SU-DHL-6 (cell line): ENCODE measurements at regions not wholly inside any gene's neighbourhood (a gene's known extent, or its start where the extent isn't known, plus 50 kb on each side); places are given as distances from the start of the nearest gene placed in this dataset.

Experiments used
- H2AFZ ChIP-seq: fragments of 200-600 bp; sonication (generic); 2 replicates; pipeline ENCODE4 v1.6.1; 2014; ENCODE audit warnings: low read depth, mild to moderate bottlenecking, moderate library complexity, mixed read lengths, antibody characterized with exemption, low read length; ENCODE audit not compliant: severe bottlenecking
- H3F3A ChIP-seq: fragments of 200-600 bp; shearing (Covaris generic); 2 replicates; pipeline ENCODE4 v1.6.0; 2016; ENCODE audit warnings: antibody characterized with exemption, mild to moderate bottlenecking; ENCODE audit not compliant: insufficient read depth
- H3K27ac ChIP-seq: fragments of 200-600 bp; sonication (generic); 2 replicates; pipeline ENCODE4 v1.5.1; 2016; ENCODE audit warnings: low read depth, mild to moderate bottlenecking, low read length, moderate library complexity, mixed read lengths
- H3K27me3 ChIP-seq: fragments of 200-600 bp; sonication (generic), shearing (Covaris generic); 2 replicates; pipeline ENCODE4 v1.6.0; 2014; ENCODE audit warnings: mild to moderate bottlenecking, low read length
- H3K36me3 ChIP-seq: fragments of 200-600 bp; sonication (generic); 2 replicates; pipeline ENCODE4 v1.6.1; 2014; ENCODE audit warnings: mild to moderate bottlenecking, low read length, mixed read lengths
- H3K4me2 ChIP-seq: fragments of 300-600, 200-600 bp; shearing (Covaris generic), sonication (generic); 2 replicates; pipeline ENCODE4 v1.6.0; 2014; ENCODE audit warnings: low read length, low read depth, mild to moderate bottlenecking; ENCODE audit not compliant: poor library complexity, severe bottlenecking
- H3K4me3 ChIP-seq: fragments of 200-600 bp; sonication (generic); 2 replicates; pipeline ENCODE4 v1.5.1; 2014; ENCODE audit warnings: antibody characterized with exemption, low read length, mild to moderate bottlenecking, mixed read lengths; ENCODE audit not compliant: insufficient read depth, poor library complexity, severe bottlenecking
- H3K79me2 ChIP-seq: fragments of 200-600 bp; sonication (generic); 2 replicates; pipeline ENCODE4 v1.6.1; 2014; ENCODE audit warnings: mild to moderate bottlenecking, low read length, moderate library complexity; ENCODE audit not compliant: insufficient read depth
- H3K9ac ChIP-seq: fragments of 200-600 bp; sonication (generic); 2 replicates; pipeline ENCODE4 v1.7.0; 2014; ENCODE audit warnings: mild to moderate bottlenecking, low read length
- H3K9me2 ChIP-seq: fragments of 200-600 bp; sonication (generic); replicated peaks from 2 replicates; pipeline ENCODE4 v1.6.1; 2014; ENCODE audit warnings: low read length; ENCODE audit not compliant: insufficient read depth
- H3K9me3 ChIP-seq: fragments of 200-600 bp; sonication (generic); 2 replicates; pipeline ENCODE4 v1.6.1; 2014; ENCODE audit warnings: low read length, mixed read lengths; ENCODE audit not compliant: insufficient read depth
- H4K20me1 ChIP-seq: fragments of 200-600 bp; sonication (generic); 2 replicates; pipeline ENCODE4 v1.6.1; 2014; ENCODE audit warnings: low read depth, mild to moderate bottlenecking, antibody characterized with exemption, low read length, moderate library complexity, mixed read lengths
- EZH2phosphoT487 ChIP-seq: fragments of 200-600 bp; sonication (generic), shearing (Covaris generic); conservative IDR thresholded peaks from 2 replicates; pipeline ENCODE4 v1.6.1; 2018; ENCODE audit warnings: mild to moderate bottlenecking, antibody characterized with exemption, low read length, moderate library complexity, mixed read lengths
- TF ChIP-seq, protein P1 (sequence below): fragments of 200-600 bp; sonication (generic); IDR thresholded peaks from one replicate; pipeline ENCODE4 v1.5.1; 2017; ENCODE audit warnings: antibody characterized with exemption, mild to moderate bottlenecking, low read length, moderate library complexity; ENCODE audit not compliant: insufficient read depth, poor library complexity, severe bottlenecking

DNA sequence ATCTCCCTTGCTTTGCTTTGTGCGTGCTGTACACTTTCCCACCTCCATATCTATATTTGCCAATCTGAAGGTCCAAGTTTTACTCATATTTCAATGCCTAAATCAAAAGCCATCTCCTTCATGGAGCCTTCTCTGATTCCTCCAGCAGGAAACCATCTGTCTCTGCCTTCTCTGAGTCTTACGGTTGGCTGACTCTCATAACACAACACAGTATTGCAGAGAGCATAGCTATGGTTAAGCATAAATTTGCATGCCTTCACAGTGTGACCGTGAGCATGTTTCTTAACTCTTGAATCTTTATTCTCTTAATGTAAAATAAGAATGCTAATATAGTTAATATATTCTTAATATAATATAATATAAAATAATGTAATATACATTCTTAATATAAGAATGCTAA is 136.8 kb upstream of the PPP2R2B start:
- Histone ChIP-seq H3K36me3 (no peaks in the 10 kb centered on the region), H3K4me2 (no peak overlapping the region), H3K27me3 (no peaks in the 10 kb centered on the region), H3K4me3 (no peak overlapping the region), H3F3A (no peaks in the 10 kb centered on the region), H3K27ac (no peak overlapping the region), H2AFZ (no peak overlapping the region), H3K9me3 (no peaks in the 10 kb centered on the region), H3K79me2 (no peaks in the 10 kb centered on the region), H3K9ac (no peak overlapping the region), H3K9me2 (no peaks in the 10 kb centered on the region), H4K20me1 (no peaks in the 10 kb centered on the region)
- no peak for TF ChIP-seq EZH2phosphoT487
- TF ChIP-seq, protein P1, sequence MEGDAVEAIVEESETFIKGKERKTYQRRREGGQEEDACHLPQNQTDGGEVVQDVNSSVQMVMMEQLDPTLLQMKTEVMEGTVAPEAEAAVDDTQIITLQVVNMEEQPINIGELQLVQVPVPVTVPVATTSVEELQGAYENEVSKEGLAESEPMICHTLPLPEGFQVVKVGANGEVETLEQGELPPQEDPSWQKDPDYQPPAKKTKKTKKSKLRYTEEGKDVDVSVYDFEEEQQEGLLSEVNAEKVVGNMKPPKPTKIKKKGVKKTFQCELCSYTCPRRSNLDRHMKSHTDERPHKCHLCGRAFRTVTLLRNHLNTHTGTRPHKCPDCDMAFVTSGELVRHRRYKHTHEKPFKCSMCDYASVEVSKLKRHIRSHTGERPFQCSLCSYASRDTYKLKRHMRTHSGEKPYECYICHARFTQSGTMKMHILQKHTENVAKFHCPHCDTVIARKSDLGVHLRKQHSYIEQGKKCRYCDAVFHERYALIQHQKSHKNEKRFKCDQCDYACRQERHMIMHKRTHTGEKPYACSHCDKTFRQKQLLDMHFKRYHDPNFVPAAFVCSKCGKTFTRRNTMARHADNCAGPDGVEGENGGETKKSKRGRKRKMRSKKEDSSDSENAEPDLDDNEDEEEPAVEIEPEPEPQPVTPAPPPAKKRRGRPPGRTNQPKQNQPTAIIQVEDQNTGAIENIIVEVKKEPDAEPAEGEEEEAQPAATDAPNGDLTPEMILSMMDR: no peak

DNA sequence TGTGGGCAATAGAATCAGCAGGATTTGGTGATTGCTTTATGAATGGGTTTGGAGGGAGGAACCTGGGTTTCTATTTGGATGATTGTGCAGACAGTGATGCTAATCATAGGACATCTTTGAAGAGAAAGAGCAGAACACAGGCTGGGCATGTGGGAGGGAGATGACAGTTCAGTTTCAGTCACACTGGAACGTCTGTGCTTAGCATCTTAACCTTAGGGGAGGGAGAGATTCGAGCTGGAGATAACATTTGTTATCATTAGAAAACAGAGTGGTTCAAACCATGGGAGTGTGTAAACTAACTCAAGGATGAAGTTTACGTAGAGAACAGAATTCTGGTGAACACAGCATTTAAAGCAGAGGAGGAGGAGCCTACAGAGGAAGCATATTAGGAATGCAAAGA is 138.6 kb upstream of the PPP2R2B start:
- Histone ChIP-seq H3F3A (no peaks in the 10 kb centered on the region), H3K79me2 (no peaks in the 10 kb centered on the region), H3K36me3 (no peaks in the 10 kb centered on the region), H3K9me3 (no peaks in the 10 kb centered on the region), H3K4me2 (no peak overlapping the region), H2AFZ (no peak overlapping the region), H3K27ac (no peak overlapping the region), H4K20me1 (no peaks in the 10 kb centered on the region), H3K27me3 (no peaks in the 10 kb centered on the region), H3K9ac (no peak overlapping the region), H3K9me2 (no peaks in the 10 kb centered on the region), H3K4me3 (no peak overlapping the region)
- no peak for TF ChIP-seq EZH2phosphoT487
- TF ChIP-seq, protein P1: no peak

DNA sequence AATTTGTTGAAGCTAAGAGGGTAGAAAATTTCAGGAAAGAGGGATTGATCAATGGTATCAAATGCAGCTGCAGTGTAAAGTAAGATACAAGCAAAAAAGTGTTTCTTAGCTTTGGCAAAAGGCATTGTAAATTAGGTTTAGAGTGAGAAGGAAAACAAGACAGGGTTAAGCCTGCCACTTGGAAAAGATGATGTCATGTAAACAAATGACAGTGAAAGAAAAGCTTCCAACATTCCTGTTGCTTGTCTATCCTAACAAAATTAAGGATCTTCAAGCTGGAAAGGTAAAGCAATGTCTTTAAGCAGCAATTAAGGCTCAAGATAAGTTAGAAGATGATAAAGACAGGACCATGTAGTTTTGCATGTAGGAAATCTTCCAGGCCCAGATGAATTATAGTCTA is 139.1 kb upstream of the PPP2R2B start:
- H3K9me2 ChIP-seq: no peaks in the 10 kb centered on the region
- H3K9ac ChIP-seq: no peak overlapping the region
- H3K27me3 ChIP-seq: no peaks in the 10 kb centered on the region
- H3K4me3 ChIP-seq: no peak overlapping the region
- TF ChIP-seq EZH2phosphoT487: no peak
- TF ChIP-seq, protein P1: no peak
- H2AFZ ChIP-seq: no peak overlapping the region
- H3K79me2 ChIP-seq: no peaks in the 10 kb centered on the region
- H3K9me3 ChIP-seq: no peaks in the 10 kb centered on the region
- H3K36me3 ChIP-seq: no peaks in the 10 kb centered on the region
- H3K27ac ChIP-seq: no peak overlapping the region
- H3K4me2 ChIP-seq: no peak overlapping the region
- H3F3A ChIP-seq: no peaks in the 10 kb centered on the region
- no peaks in the 10 kb centered on the region for H4K20me1 ChIP-seq

DNA sequence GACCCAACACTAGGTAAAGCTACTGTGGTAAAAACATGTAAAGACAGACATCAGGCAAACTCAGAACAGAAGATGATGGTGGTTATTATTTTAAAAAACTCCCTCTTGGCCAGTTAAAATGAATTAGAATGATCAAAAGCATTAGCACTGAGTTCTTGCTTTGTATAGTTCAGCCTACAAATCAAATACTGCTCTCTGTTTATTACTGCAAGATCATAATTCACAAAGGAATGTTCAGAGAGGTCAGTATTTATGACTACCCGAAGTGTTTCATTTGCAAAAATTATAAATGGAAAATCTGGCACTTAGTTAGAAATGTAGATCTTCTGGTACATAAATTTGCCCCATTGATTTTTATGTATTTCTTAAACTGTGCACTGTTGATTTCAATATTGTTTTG is 140.3 kb upstream of the PPP2R2B start:
- H3K4me3 ChIP-seq: no peak overlapping the region
- no peak overlapping the region for H3K27ac ChIP-seq
- H3K36me3 ChIP-seq: no peaks in the 10 kb centered on the region
- no peaks in the 10 kb centered on the region for H3K9me2 ChIP-seq
- no peaks in the 10 kb centered on the region for H3K79me2 ChIP-seq
- no peaks in the 10 kb centered on the region for H3K9me3 ChIP-seq
- H3K4me2 ChIP-seq: no peak overlapping the region
- H2AFZ ChIP-seq: no peak overlapping the region
- no peaks in the 10 kb centered on the region for H3F3A ChIP-seq
- TF ChIP-seq EZH2phosphoT487: no peak
- TF ChIP-seq, protein P1: no peak
- H3K27me3 ChIP-seq: no peaks in the 10 kb centered on the region
- no peak overlapping the region for H3K9ac ChIP-seq
- no peaks in the 10 kb centered on the region for H4K20me1 ChIP-seq
